HG02885 (cell line): ENCODE measurements at regions not wholly inside any gene's neighbourhood (a gene's known extent, or its start where the extent isn't known, plus 50 kb on each side); places are given as distances from the start of the nearest gene placed in this dataset.
"Not testable (repeated sequence)": the region's sequence is repeated elsewhere in the genome, so short reads cannot be mapped to it uniquely, and the experiment has no call there.

Experiments used
- ATAC-seq: cut with Tn5 transposase; IDR thresholded peaks from one replicate; pipeline ENCODE4 v1.9.1; 2021; ENCODE audit warnings: mild to moderate bottlenecking; ENCODE audit not compliant: unreplicated experiment, poor library complexity

DNA sequence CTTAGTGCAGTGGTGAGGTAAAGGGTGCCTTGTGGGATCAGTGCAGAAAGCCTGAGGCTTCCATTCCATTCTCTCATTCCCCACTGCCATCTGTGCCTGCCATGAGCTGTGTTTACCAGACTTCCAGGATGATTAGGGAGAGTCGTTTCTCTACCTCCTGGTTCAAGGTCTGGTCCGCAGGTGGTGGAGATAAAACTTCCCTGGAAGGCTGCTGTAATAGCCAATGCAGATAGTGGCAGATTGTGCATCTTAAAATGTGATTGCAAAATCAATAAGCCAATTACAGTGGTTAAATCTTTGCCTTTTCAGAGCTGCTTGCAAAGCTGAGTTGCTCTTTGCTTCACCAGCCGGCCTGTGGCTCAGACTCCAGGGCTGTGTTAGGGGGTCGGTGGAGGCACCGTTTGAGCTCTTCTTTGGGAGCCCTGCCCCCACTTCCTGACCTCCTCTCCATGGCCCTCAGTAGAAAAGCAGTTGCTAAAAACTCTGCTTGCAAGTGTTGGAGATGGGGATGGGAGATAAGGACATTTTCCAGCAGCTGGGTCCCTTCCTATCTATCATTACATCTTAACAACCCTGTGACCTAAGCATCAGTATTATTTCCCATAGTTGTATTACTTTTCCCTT is 95.2 kb upstream of the HS6ST1 start:
- ATAC-seq = no peak

DNA sequence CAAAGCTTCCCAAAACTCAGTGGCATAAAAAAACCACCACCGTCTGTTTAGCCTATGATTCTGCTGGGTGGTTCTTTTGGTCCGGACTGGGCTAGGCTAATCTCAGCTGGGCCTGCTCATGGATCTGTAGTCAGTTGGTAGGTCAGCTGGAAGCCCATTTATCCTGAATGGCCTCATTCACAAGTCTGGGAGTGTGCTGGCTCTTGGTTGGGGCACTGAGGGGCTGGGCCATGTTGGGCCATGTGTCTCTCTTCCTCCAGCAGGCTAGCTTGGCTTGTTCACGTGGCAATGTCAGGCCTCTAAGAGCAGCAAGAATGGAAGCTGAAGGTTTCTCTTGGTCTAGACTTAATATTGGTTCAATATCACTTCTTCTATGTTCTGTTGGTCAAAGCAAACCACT is 95.7 kb upstream of the HS6ST1 start:
- no peak for ATAC-seq

DNA sequence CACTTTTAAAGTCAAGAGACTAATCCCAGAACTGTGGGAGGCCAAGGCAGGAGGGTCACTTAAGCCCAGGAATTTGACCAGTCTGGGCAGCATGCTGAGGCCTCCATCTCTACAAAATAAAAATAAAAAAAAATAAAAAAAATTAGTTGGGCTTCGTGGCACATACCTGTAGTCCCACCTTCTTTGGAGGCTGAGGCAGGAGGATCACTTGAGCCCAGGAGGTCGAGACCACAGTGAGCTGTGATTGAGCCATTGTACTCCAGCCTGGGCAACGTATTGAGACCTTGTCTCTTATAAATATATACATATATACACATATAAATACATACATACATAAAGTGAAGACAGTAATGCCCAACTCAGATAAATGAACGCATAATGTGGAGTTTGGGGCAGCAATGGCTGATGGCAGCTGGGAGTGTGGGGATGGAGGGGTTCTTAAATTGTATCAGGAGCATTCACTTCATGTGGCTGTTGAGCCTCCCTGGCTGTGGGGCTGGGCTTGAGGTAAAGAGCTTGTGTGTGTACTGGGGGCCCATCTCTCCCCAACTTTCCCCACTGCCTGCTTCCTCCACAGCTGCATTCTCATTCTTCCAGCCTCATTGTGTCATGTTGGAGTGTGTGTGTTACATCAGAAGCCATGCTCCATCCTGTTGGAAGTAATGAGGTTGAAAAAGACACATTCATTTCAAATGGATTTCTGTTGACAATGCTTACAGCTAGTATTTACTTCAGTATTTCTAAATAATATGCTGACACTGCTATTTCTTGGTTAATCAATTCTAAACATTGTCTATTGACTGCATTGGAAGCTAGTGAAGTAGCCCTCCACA is 96.5 kb upstream of the HS6ST1 start:
- no peak for ATAC-seq

DNA sequence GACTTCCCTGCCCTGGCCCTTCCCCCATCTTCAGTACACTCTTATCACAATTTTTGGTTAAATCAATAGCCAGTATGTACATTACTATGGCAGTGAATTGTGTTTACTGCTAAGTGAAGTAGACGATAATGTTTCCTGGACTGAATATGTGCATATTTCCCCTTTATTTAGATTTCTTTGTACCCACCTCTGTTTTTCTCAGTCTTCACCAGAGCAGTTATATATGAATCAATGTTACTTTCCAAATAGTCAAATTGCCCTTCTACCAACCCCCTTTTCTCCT is 97.1 kb upstream of the HS6ST1 start:
- no peak for ATAC-seq

DNA sequence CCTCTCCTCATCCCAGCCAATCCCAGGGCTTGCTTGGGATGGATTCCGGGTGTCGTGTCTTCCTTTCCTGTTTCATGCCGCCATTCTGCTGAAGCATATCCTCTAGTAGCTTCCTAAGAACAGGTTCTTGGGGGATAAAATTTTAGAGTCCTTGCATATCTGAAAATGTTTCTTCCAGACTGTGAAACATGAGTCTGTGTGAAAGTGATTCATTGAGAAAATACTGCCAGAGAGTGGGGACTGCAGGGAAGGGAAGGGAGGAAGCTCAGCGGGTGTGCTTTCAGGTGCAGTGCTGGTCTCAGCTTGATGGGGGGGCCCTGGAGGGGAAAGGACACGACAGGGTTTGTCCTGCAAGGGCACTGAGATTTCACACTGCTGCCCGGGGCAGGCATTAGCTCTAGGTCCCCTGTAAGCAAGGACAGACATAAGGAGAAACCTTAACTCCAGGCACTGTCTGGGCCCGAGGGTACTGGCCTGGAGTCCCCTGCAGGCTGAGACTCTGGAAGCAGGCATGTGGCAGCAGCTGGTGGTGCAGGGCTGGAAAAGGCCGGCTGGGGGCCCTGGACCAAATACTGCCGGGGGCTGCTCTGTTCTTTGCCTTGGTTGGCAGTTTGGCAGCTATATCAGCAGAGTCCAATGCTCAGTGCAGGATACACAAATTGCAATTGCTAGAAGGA is 97.6 kb upstream of the HS6ST1 start:
- no peak for ATAC-seq

DNA sequence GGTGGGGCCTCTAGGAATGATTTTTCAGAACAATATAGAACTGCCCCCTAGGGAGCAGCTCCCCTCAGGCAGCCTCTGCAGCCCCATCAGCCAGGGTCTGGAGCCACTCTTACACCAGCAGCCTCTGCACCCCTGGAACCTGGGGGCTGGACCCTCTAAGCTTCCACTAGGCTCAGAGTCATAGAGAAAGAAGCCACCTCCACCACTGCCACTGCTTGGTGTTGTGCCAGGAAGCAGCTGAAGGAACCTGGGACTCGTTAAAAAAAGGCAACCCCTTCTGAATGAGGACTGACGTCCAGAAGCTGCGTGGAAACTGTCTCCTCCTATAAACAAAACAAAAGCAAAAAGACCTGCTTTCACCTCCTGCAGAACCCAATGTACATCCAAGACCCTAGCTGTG is 98.1 kb upstream of the HS6ST1 start:
- ATAC-seq = no peak

DNA sequence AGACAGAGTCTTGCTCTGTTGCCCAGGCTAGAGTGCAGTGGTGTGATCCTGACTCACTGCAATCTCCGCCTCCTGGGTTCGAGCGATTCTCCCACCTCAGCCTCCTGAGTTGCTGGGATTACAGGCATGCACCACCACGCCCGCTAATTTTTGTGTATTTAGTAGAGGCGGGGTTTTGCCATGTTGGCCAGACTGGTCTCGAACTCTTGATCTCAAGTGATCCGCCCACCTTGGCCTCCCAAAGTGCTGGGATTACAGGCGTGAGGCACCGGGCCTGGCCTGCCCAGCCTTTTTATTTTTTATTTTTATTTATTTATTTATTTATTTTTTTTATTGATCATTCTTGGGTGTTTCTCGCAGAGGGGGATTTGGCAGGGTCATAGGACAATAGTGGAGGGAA is 98.6 kb upstream of the HS6ST1 start:
- not testable (repeated sequence) for ATAC-seq

DNA sequence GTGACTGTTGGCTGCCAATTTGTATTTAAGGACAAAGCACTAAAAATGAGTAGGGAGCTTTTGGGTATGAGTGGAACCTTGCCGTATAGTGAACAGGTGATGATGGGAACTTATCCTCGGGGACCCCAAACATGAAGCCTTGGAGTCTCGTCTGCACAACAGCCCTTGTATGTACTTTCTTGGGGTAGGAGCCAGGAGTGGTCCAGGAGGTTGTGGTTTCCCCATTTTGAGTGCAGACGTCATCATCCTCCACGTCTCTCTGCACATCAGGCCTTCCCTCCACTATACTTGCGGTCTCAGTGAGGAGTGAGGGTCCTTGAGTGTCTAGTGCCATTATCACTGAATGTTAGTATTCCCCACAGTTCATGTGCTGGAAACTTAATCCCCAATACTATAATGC is 101.5 kb upstream of the HS6ST1 start:
- no peak for ATAC-seq

DNA sequence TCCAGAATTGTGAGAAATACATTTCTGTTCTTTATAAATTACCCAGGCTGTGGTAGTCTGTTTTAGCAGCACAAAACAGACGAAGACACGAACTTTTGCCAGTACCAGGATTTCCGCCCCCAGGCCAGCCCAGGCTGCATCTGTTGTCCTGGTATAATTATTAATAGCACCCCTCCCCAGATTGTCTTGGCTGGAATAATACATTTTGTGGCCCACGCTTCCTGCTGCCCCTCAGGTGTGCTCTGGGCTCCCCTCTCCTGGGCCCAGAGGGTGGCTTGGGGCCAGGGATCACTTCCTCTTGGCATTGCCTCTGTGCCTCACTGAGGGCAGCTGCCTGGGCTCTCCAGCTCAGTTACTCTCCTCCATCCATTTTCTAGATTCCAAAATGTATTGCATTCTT is 102.1 kb upstream of the HS6ST1 start:
- ATAC-seq = no peak

DNA sequence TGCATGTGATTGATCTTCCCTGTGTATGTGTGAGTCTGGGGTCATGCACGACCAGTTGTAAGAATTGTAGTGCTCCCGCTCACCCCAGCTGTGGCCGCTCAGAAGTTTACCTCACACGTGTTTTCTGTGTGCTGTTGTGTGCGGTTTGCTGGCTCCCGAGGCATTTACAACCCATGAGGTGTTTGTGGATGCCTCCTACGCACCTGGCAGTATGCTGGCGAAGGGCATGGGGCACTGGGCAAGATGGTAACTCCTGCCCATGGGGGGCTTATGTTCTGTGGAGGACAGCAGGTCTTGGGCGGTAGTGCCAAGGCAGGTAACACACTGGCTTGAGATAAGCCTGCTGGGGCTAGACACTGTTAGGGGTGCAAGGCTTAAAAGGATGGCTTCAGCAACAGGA is 102.6 kb upstream of the HS6ST1 start:
- no peak for ATAC-seq

DNA sequence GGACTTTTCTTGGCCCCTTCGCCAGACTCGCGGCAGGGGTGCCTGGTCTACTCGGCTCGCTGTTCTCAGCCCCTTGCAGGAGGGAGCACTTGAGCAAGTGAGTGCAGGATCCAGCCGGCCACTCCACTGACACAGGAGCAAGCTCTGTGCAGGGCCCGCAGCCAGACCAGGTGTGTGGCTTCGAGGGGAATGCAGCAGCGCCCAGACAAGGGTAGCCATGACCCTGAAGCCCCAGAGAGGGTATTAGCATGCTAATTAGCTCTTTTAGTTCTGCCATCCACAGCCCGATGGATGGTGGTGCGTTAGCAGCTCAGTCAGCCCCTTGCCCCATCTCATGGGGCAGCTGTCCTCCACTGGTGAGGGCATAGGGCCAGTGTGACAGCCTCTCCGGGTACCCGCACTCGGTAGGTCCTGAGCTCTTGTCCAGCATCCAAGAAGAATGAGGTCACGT is 103.2 kb upstream of the HS6ST1 start:
- no peak for ATAC-seq

DNA sequence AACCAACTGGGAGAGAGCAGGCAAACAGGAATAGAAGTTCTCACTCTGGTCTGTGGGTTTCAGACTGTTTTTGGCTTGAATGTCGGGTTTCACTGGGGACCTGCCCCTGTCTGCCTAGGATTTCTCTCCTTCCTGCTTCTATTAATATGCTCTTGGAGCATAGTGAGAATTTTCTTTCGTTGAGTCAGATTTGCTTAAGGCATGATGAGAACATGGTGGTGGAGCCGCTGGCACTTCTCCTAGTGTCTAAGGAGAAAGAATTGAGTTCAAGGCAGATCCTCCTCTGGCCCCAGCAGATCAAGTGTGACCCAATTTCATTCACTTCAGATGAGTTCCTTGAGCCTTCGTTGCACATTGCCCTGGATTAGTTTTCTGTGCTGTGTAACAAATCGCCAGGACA is 103.9 kb upstream of the HS6ST1 start:
- ATAC-seq = no peak

DNA sequence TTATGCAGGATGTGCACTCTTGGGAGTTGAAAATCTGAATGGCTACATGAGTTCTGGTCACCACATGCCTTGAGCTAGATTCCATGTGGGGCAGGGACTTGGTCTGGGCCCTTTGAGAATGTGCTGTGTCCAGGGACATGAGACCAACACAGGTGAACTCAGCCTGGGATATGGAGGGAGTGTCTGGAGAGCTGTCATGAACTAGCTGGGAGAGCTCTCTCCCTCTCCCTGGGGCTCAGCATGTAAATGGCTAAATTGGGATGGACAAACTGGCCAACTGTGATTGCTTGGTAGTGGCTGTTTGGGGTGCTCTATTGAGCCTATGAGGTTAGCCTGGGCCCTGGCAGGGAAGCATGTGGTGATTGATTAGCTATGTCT is 105.1 kb upstream of the HS6ST1 start:
- ATAC-seq = no peak

DNA sequence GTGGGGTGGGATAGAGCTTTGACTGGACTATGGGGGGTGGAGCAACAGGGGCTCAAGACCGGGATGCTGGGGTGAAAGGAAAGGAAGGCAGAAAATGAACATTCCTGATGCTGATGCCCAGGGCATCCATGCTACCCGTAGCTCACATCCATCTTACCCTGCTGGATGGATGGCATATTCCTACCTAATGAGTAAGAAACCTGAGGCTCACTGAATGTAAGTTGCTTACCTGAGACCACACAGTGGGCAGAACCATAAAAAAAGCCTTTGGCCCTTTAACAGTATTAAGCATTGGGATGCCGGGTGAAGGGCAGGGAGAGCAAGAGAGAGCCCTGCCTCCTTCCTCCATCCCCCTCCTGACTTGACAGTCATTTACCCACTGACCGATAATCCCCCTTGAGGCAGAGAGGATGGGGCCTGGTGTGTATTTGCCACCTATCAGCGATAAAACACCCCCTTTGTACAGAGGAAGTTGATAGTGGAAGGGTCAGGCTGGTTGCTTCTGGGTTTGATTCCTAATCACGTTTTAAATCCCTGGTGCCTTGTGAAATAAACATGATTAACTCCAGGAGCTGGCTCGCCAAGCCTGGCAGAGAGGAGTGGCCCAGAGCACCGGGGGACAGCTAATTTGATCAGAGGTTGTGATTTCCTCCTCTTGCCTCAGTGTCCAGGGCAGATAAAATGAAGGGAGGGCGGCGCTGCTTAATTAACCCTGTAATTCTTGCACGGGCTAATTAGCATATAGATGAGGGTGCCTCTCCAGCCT is 105.9 kb upstream of the HS6ST1 start:
- ATAC-seq = no peak

DNA sequence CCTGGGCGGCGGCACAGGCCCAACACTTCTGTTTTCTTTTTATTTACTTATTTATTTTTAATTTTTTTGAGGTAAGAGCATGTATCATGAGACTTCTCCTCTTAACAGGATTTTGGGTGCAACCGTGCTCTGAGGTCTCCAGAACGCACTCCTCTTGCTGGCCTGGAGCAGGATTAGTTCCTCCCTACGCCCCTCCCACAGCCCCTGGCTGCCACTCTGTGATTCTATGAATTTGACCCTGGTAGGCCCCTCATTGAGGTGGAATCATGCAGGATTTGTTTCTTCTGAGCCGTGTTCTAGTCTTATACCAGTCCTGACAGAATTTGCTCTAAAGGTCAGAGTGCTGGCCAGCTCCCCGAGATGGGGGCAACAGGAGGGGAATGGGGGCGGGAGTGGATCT is 106.5 kb upstream of the HS6ST1 start:
- ATAC-seq = no peak

DNA sequence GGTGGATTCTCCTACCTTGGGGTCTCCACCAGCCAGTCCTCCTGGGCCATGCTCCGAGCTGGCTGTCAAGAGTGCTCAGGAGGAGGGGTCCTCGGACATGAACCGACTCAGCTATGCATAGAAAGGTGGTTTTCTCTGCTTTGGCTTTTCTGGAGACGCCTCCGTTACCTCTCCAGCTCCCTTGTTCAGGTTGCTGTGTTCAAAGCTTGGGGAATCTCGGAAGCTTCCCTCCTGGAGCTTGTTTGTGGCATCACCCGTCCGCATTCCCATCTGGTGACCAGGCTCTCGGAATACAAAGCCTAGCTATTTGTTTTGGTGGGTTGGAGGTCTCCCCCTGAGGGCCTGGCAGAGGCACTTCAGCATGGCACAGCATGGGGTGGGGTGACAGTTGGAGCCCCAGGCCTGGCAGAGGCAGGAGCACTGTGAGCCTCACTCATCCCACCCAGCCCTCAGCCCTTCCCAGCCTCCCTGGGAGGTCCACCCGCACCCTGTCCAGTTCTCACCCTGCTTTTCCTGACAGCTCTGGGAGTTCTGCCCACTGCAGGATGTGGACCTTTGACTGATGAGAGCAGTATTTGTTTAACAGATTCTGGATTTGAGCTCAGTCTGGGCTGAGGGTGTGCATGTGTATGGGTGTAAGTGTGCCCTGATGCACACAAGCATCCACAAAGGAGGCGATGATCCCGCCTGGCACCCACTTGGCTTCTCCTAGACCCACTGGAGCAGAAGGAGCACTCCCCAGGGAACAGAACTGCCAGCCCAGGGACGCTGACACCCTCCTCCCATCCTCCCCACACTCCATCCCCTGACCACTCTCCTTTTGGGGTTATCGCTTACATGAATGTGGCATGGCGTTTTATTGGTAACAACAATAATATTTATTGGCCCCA is 107.3 kb upstream of the HS6ST1 start:
- no peak for ATAC-seq

DNA sequence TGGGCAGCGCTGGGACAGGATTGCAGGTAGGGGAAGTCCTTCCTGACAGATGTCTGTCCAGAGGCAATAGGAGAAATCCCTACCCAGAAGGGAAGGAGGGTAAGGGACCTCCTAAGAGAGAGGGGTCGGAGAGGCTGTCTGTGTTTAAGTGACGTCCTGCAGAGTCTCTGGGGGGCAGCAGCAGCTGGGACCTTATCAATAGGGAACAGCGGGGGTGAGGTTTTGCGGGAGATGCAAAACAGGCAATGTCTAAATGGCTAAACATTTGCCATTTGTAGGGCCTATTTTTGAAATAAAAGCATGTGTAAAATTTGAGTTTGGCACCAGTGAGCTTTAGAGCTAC is 108.7 kb upstream of the HS6ST1 start:
- no peak for ATAC-seq

DNA sequence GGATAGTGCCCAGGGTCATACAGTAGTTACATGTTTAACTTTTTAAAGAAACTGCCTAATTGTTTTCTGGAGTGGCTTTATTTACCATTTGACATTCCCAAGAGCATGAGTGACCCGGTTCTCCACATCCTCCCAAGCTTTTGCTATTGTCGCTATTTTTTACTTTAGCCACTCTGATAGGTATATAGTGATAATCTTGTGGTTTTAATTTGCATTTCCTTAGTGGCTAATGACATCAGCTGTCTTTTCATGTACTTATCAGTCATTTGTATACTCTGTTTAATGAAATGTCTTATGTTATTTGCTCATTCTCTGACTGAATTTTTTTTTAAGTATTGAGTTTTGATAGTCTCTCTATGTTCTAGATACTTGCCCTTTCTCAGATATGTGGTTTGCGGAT is 109.7 kb upstream of the HS6ST1 start:
- no peak for ATAC-seq

DNA sequence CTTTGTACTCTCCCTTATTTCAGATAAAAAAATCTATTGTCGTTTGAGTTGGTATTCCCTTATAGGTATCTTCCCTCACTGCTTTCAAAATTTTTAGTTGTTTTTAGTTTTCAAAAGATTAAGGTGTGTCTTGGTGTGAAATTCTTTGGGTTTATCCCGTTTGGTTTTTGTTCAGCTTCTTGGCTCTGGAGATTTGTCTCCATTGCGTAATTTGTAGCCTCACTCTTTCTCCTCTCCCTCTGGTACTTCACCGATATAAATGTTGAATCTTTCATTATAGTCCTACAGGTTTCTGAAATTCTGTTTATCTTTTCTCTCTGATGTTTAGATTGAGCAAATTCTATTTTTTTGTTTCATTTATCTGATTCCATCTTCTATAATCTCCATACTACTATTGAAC is 113.8 kb upstream of the HS6ST1 start:
- no peak for ATAC-seq

DNA sequence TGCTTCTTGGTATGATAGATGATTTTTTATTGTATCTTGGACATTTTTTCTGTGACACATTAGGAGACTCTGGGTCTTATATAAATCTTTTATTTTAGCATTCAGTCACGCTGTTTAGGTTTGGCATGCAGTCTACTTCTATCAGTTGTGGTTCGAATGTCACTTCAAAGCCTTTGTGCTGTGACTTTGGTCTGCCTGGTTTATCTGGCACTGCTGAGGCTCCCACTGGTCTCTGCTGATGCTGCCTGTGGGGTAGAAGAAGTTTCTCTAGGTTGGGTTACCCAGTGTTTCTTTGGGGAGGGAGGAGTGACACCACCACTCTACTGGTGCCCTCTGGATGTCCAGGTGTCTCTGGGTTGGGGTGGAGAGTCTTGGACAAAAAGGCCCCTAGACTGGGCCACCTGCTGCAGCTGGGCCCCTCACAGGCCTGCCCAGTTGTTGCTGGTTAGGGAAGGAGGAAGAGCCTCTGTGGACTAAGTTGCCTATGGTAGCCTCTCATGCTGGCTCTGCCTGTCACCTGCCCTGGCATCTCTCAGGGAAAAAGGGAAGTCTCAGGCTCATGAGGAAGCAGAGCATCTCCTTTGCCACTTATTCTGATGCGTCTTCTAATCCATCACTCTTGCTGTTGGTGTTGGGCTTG is 115.4 kb upstream of the HS6ST1 start:
- ATAC-seq = no peak
